ENCODE measurements at regions not wholly inside any gene's neighbourhood (a gene's known extent, or its start where the extent isn't known, plus 50 kb on each side); places are given as distances from the start of the nearest gene placed in this dataset.

DNA sequence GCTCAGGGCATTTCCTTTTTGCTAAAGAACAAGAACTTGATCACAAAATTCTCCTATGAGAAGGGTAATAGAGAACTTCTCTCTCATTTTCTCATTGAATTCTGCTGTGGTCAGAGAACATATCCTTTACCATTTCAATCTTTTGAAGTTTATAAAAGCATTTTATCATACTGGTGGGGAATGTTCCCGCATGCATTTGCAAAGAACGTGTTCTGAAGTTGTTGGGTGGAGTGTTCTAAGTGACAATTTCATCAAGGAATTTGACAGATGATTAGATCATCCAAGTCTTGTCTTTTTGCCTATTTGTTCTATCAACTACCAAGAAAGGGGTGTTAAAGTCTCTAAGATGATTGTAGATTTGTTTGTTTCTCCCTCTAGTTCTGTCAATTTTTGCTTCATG, 163.4 kb upstream of the FREM1 start:
- H3K36me3 ChIP-seq = no peaks in the 10 kb centered on the region
- 86% methylated on average over 2 of the region's 2 CpGs for WGBS
- intact Hi-C loops (cut with DNase I) = no loop called here
- H3K4me3 ChIP-seq = no peak overlapping the region
- TF ChIP-seq POLR2A (IDR thresholded peaks at IDR 0.05) (no peak), POLR2AphosphoS5 (IDR thresholded peaks at IDR 0.05) (no peak)
- TF ChIP-seq, protein P1, sequence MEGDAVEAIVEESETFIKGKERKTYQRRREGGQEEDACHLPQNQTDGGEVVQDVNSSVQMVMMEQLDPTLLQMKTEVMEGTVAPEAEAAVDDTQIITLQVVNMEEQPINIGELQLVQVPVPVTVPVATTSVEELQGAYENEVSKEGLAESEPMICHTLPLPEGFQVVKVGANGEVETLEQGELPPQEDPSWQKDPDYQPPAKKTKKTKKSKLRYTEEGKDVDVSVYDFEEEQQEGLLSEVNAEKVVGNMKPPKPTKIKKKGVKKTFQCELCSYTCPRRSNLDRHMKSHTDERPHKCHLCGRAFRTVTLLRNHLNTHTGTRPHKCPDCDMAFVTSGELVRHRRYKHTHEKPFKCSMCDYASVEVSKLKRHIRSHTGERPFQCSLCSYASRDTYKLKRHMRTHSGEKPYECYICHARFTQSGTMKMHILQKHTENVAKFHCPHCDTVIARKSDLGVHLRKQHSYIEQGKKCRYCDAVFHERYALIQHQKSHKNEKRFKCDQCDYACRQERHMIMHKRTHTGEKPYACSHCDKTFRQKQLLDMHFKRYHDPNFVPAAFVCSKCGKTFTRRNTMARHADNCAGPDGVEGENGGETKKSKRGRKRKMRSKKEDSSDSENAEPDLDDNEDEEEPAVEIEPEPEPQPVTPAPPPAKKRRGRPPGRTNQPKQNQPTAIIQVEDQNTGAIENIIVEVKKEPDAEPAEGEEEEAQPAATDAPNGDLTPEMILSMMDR (IDR thresholded peaks at IDR 0.05) = no peak
- no peaks in the 10 kb centered on the region for H3K27me3 ChIP-seq (replicated peaks; ENCODE audit: insufficient read depth)
- no peaks in the 10 kb centered on the region for H3K4me1 ChIP-seq (replicated peaks)
- H3K9me3 ChIP-seq = no peaks in the 10 kb centered on the region
- H3K27ac ChIP-seq = no peak overlapping the region
- no peak for DNase-seq (ENCODE audit: low spot score)

DNA sequence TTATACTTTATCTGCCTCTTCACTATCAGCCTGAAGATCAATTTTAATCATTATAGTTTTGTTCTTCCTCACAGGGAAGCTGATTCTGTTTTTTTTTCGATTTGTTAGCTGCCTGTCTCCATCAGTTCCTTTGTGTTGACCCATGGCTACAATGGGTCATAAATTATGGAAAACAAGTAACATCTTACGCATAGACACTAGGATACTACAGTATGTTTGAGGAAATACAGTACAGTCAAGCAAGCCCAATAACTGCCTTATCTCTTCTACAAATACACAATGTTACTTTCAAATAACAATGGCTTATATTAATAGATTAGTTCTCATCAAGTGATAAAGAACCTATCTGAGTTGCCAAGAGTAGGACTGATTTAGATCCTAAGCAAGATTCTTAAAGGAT, 160.5 kb upstream of the FREM1 start:
- Histone ChIP-seq H3K9me3 (no peaks in the 10 kb centered on the region), H3K4me3 (no peak overlapping the region), H3K27ac (no peak overlapping the region), H3K36me3 (no peaks in the 10 kb centered on the region), H3K4me1 (replicated peaks) (no peaks in the 10 kb centered on the region), H3K27me3 (replicated peaks; ENCODE audit: insufficient read depth) (no peaks in the 10 kb centered on the region)
- WGBS = 42% methylated on average over 2 of the region's 2 CpGs
- TF ChIP-seq, protein P1 (IDR thresholded peaks at IDR 0.05) = no peak
- no peak for TF ChIP-seq POLR2AphosphoS5 (IDR thresholded peaks at IDR 0.05)
- no peak for TF ChIP-seq POLR2A (IDR thresholded peaks at IDR 0.05)
- DNase-seq (ENCODE audit: low spot score) = no peak
- intact Hi-C loops (cut with DNase I) = no loop called here

DNA sequence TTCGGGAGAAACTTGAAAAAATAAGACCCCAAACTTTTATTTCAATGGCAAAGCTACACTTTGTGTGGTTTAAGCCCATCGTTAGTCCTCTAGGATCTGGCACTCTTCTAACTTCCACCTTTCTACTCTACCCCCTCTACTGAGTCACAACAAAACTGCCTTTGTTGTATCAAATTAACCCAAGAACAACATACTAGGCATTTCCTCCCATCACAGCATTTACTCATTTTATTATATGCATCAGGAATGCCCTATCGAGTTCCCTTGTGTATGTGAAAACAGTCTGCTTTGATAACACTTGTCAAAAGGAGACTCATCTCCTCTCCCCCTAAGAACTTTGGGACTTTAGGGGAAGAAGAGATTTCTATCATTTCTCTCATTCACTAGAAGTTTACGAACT, 158.9 kb upstream of the FREM1 start:
- Histone ChIP-seq H3K27ac (no peak overlapping the region), H3K4me1 (replicated peaks) (no peaks in the 10 kb centered on the region), H3K4me3 (no peak overlapping the region), H3K27me3 (replicated peaks; ENCODE audit: insufficient read depth) (no peaks in the 10 kb centered on the region), H3K36me3 (no peaks in the 10 kb centered on the region), H3K9me3 (no peaks in the 10 kb centered on the region)
- no peak for DNase-seq (ENCODE audit: low spot score)
- 72% methylated on average over 4 of the region's 4 CpGs for WGBS
- TF ChIP-seq POLR2AphosphoS5 (IDR thresholded peaks at IDR 0.05) = no peak
- TF ChIP-seq, protein P1 (IDR thresholded peaks at IDR 0.05) = no peak
- no peak for TF ChIP-seq POLR2A (IDR thresholded peaks at IDR 0.05)
- intact Hi-C loops (cut with DNase I) = no loop called here

DNA sequence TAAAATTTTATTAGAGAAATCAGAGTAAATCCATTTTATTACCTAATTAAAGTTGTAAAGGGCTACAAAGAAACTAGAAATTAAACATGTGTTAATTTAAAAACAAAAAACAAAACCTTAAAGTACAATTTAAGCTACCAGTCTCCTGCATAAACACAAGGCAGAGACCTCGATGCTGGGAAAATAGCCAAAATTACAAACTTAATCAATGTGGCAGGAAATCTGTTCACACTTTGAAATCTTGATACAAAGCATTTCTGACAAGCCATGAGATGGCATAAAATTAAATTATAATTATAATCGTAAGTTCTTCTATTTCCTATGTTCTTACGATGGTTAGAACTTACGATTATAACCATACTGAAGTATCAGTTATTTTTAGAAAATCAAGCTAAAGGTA, 158.0 kb upstream of the FREM1 start:
- TF ChIP-seq, protein P1 (IDR thresholded peaks at IDR 0.05) = no peak
- TF ChIP-seq POLR2AphosphoS5 (IDR thresholded peaks at IDR 0.05) (no peak), POLR2A (IDR thresholded peaks at IDR 0.05) (no peak)
- DNase-seq (ENCODE audit: low spot score) = no peak
- no peak overlapping the region for H3K4me3 ChIP-seq
- intact Hi-C loops (cut with DNase I) = no loop called here
- 69% methylated on average over 4 of the region's 4 CpGs for WGBS
- H3K9me3 ChIP-seq = no peaks in the 10 kb centered on the region
- no peak overlapping the region for H3K27ac ChIP-seq
- H3K36me3 ChIP-seq = no peaks in the 10 kb centered on the region
- no peaks in the 10 kb centered on the region for H3K4me1 ChIP-seq (replicated peaks)
- no peaks in the 10 kb centered on the region for H3K27me3 ChIP-seq (replicated peaks; ENCODE audit: insufficient read depth)

DNA sequence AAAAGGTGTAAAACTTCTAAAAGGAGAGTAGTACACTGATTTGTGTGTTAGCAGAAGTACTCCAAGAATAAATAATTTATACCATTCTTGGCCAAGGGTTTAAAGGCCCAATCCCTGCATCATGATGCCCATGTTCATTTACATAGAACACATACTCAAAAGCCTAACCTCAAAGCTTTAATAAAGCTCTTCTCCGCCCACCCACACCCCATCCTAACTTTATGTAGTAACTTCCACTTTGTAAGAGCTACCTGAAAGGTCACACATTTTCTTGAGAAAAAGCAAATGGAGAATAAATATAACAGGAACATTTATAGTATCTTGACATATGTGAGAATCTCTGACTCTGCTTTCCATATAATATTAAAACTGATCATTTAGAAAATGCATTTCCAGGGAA, 148.8 kb upstream of the FREM1 start:
- DNase-seq (ENCODE audit: low spot score) = no peak
- WGBS = 100% methylated on average over 1 of the region's 1 CpG
- H3K4me1 ChIP-seq (replicated peaks) = no peaks in the 10 kb centered on the region
- no peaks in the 10 kb centered on the region for H3K9me3 ChIP-seq
- no peak overlapping the region for H3K4me3 ChIP-seq
- intact Hi-C loops (cut with DNase I) = no loop called here
- no peaks in the 10 kb centered on the region for H3K27me3 ChIP-seq (replicated peaks; ENCODE audit: insufficient read depth)
- TF ChIP-seq, protein P1 (IDR thresholded peaks at IDR 0.05) = no peak
- TF ChIP-seq POLR2A (IDR thresholded peaks at IDR 0.05) (no peak), POLR2AphosphoS5 (IDR thresholded peaks at IDR 0.05) (no peak)
- H3K27ac ChIP-seq = no peak overlapping the region
- no peaks in the 10 kb centered on the region for H3K36me3 ChIP-seq

All from prostate gland (tissue), 2 donors.